ENCODE measurements at regions not wholly inside any gene's neighbourhood (a gene's known extent, or its start where the extent isn't known, plus 50 kb on each side); places are given as distances from the start of the nearest gene placed in this dataset.

DNA sequence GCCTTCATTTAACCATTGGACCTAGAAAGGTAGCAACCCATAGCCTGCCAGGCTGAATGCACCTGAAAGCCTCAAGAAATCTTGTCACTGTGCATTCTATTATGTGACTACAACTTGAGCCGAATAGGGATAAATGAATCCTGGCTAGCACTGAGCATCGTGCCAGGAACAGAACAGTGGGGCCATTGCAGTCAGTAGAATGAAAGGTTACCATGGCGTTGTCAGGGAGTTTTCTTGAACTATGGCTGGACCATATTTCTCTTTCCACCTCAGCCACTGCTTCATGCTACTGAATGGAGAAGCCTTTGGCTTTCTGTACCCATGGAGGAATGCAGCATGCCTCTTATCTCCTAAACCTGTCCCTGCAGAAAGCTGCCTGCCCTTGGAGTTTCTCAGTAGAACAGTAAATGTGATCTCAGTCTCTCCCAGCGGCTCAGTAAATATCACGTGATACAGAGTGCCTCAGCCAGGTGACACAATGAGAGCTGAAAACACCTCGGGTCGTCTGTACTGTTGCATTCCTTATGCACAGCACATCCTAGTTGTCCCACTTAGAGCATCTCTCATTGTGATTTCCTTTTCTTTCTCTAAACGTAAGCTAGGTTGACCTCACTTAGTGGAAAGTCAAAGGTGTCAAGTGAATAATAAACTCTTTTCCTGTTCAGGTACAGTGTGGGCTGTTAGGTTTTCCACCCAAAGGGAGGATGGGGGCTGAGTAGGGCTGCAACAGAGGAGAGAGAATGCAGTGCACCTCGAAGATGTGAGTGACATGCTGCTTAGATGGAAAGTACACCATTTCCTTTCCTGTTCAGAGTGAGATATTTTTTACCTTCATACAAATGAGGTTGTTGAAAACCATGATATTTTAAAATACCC is 115.3 kb downstream of the MACIR start:
- H3K9ac ChIP-seq (ENCODE audit: low read length): no peak overlapping the region
- no peak overlapping the region for H3K27ac ChIP-seq (ENCODE audit: low read length, poor library complexity, severe bottlenecking)
- no peak overlapping the region for H3K14ac ChIP-seq (ENCODE audit: low read length in 2 of 2)
- H3K23ac ChIP-seq (ENCODE audit: low read length in 2 of 2): no peak overlapping the region
- peaks cover 2% of the 10 kb centered on the region for H3K4me1 ChIP-seq (ENCODE audit: control insufficient read depth, insufficient read depth, low read depth, low read length)
- no peak overlapping the region for H4K91ac ChIP-seq (ENCODE audit: low read length)
- H2BK5ac ChIP-seq (ENCODE audit: low read depth, low read length, poor library complexity, severe bottlenecking): no peak overlapping the region
- H2BK15ac ChIP-seq (ENCODE audit: low read depth, poor library complexity, severe bottlenecking): no peak overlapping the region
- 87% methylated on average over 9 of the region's 9 CpGs for WGBS
- no peak overlapping the region for H2AK5ac ChIP-seq (ENCODE audit: low read length, severe bottlenecking)
- H2AFZ ChIP-seq (ENCODE audit: low read depth, low read length): no peak overlapping the region
- H3K27me3 ChIP-seq (ENCODE audit: control insufficient read depth in 1 of 2, insufficient read depth in 1 of 2, low read length in 2 of 2): peaks cover 4 to 5% of the 10 kb centered on the region in 2 experiments
- H3K36me3 ChIP-seq (ENCODE audit: control insufficient read depth in 1 of 2, insufficient read depth in 2 of 2, low read depth in 1 of 2, low read length in 2 of 2): no peaks in the 10 kb centered on the region
- no peak for DNase-seq
- H3K79me1 ChIP-seq (replicated peaks; ENCODE audit: low read length, poor library complexity, severe bottlenecking): no peaks in the 10 kb centered on the region
- no peaks in the 10 kb centered on the region for H3K9me3 ChIP-seq (ENCODE audit: control insufficient read depth, low read length)
- H2BK120ac ChIP-seq (ENCODE audit: low read depth, low read length): no peak overlapping the region
- no peak overlapping the region for H3K4me3 ChIP-seq (ENCODE audit: insufficient read depth in 1 of 2, low read depth in 1 of 2, low read length in 2 of 2)
- H3K18ac ChIP-seq (ENCODE audit: low read depth in 1 of 2, low read length in 2 of 2): no peak overlapping the region
- no peak overlapping the region for H4K8ac ChIP-seq (ENCODE audit: low read length)
- peak overlapping the region in 1 of 2 experiments; percentile 69 for H2BK12ac ChIP-seq (ENCODE audit: low read length in 2 of 2)
- H3K4me2 ChIP-seq (ENCODE audit: low read length, poor library complexity, severe bottlenecking): no peak overlapping the region
- H3K4ac ChIP-seq (ENCODE audit: low read depth in 1 of 2, low read length in 2 of 2): no peak overlapping the region

DNA sequence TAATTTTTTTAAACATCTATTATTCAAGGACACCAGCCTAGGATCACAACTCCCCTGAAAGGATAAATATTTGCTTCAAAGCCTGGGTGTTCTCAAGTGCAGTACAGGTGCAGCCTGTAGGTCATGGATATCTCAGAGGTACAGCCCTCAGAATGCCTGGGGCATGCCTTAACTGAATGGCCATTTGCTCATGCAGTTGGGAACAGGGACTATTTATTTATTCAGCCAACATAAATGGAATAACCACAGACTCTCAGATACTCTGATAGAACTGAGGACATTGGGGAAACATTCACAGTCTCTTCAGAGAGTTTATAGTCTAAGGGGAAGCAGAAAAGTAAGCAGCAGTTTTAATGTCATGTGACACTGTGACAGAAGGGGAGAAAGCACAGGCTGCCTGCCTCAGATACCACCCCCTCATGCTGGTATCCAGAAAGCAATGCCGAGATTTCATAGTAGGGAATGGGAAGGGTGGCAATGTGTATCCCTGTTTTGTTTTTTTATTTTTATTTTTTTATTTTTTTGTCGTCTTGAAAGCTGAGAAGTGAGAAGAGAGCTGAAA is 112.6 kb downstream of the MACIR start:
- no peak overlapping the region for H2BK15ac ChIP-seq (ENCODE audit: low read depth, poor library complexity, severe bottlenecking)
- no peak overlapping the region for H4K91ac ChIP-seq (ENCODE audit: low read length)
- H3K27ac ChIP-seq (ENCODE audit: low read length, poor library complexity, severe bottlenecking): no peak overlapping the region
- H3K4me2 ChIP-seq (ENCODE audit: low read length, poor library complexity, severe bottlenecking): no peak overlapping the region
- H3K9me3 ChIP-seq (ENCODE audit: control insufficient read depth, low read length): no peaks in the 10 kb centered on the region
- H3K9ac ChIP-seq (ENCODE audit: low read length): no peak overlapping the region
- no peaks in the 10 kb centered on the region for H3K79me1 ChIP-seq (replicated peaks; ENCODE audit: low read length, poor library complexity, severe bottlenecking)
- H2AK5ac ChIP-seq (ENCODE audit: low read length, severe bottlenecking): no peak overlapping the region
- peak; percentile 30 for DNase-seq
- H2BK12ac ChIP-seq (ENCODE audit: low read length in 2 of 2): no peak overlapping the region
- no peaks in the 10 kb centered on the region for H3K36me3 ChIP-seq (ENCODE audit: control insufficient read depth in 1 of 2, insufficient read depth in 2 of 2, low read depth in 1 of 2, low read length in 2 of 2)
- H3K14ac ChIP-seq (ENCODE audit: low read length in 2 of 2): no peak overlapping the region
- no peak overlapping the region for H2BK120ac ChIP-seq (ENCODE audit: low read depth, low read length)
- no peak overlapping the region for H3K4ac ChIP-seq (ENCODE audit: low read depth in 1 of 2, low read length in 2 of 2)
- 81% methylated on average over 2 of the region's 2 CpGs for WGBS
- no peak overlapping the region for H3K18ac ChIP-seq (ENCODE audit: low read depth in 1 of 2, low read length in 2 of 2)
- H3K27me3 ChIP-seq (ENCODE audit: control insufficient read depth in 1 of 2, insufficient read depth in 1 of 2, low read length in 2 of 2): peaks cover 4 to 5% of the 10 kb centered on the region in 2 experiments
- peaks cover 2% of the 10 kb centered on the region for H3K4me1 ChIP-seq (ENCODE audit: control insufficient read depth, insufficient read depth, low read depth, low read length)
- H3K23ac ChIP-seq (ENCODE audit: low read length in 2 of 2): no peak overlapping the region
- H3K4me3 ChIP-seq (ENCODE audit: insufficient read depth in 1 of 2, low read depth in 1 of 2, low read length in 2 of 2): no peak overlapping the region
- H2AFZ ChIP-seq (ENCODE audit: low read depth, low read length): no peak overlapping the region
- no peak overlapping the region for H2BK5ac ChIP-seq (ENCODE audit: low read depth, low read length, poor library complexity, severe bottlenecking)
- H4K8ac ChIP-seq (ENCODE audit: low read length): no peak overlapping the region

DNA sequence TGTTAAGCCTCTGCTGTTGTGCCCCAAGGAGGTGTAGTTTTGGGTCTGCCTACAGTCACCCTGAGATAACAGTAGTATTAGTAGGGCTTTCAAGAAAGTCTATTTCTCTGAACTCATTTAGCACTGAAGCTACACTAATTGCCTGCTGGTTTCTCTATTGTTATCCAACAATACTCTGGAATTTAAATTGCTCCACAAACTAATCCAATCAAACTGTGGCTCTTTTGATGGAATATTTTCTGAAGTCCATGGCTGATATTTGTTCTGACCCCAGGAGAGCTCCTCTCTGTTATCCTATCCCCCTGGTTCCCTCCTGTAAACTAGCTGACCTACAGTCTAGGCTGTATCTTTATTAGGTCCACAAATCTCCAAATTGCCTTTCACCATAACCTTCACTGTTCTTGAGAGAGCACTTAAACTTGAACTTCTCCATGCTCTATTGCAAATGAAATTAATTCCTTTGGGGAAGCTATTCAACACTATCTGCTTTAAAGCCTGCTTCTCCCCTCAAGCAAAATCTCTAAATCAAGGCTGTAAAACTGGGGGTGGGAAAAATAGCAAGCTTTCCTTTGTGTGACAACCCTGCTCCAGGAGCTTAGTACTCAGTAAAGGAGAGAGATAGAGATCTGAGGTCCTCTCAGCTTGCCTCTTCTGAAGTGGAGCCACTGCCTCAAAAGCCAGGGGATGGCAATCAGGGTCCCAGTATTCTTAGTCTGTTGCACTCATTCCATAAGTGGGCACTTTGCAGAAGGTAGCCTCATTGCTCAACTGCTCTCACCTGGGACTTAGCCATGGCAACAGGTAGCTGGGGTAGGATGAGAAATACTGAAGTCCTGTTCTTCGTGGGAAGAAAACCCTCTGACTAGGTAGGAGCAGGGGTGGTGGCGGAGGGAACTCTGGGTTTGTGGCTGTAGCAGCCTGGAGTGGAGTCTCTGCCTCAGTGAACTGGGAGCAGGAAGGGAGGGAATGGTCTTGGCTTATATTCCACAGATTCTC is 110.9 kb downstream of the MACIR start:
- no peak overlapping the region for H4K91ac ChIP-seq (ENCODE audit: low read length)
- no peak for DNase-seq
- peak overlapping the region; percentile 12 for H2BK15ac ChIP-seq (ENCODE audit: low read depth, poor library complexity, severe bottlenecking)
- H3K4me3 ChIP-seq (ENCODE audit: insufficient read depth in 1 of 2, low read depth in 1 of 2, low read length in 2 of 2): no peak overlapping the region
- H2BK12ac ChIP-seq (ENCODE audit: low read length in 2 of 2): no peak overlapping the region
- 86% methylated on average over 2 of the region's 2 CpGs for WGBS
- H3K27ac ChIP-seq (ENCODE audit: low read length, poor library complexity, severe bottlenecking): no peak overlapping the region
- H3K9ac ChIP-seq (ENCODE audit: low read length): no peak overlapping the region
- H2AK5ac ChIP-seq (ENCODE audit: low read length, severe bottlenecking): no peak overlapping the region
- H3K9me3 ChIP-seq (ENCODE audit: control insufficient read depth, low read length): no peaks in the 10 kb centered on the region
- H3K4ac ChIP-seq (ENCODE audit: low read depth in 1 of 2, low read length in 2 of 2): no peak overlapping the region
- no peak overlapping the region for H2AFZ ChIP-seq (ENCODE audit: low read depth, low read length)
- no peak overlapping the region for H3K14ac ChIP-seq (ENCODE audit: low read length in 2 of 2)
- no peak overlapping the region for H3K18ac ChIP-seq (ENCODE audit: low read depth in 1 of 2, low read length in 2 of 2)
- no peaks in the 10 kb centered on the region for H3K79me1 ChIP-seq (replicated peaks; ENCODE audit: low read length, poor library complexity, severe bottlenecking)
- H3K27me3 ChIP-seq (ENCODE audit: control insufficient read depth in 1 of 2, insufficient read depth in 1 of 2, low read length in 2 of 2): peaks cover 4 to 5% of the 10 kb centered on the region in 2 experiments
- no peak overlapping the region for H3K23ac ChIP-seq (ENCODE audit: low read length in 2 of 2)
- no peaks in the 10 kb centered on the region for H3K36me3 ChIP-seq (ENCODE audit: control insufficient read depth in 1 of 2, insufficient read depth in 2 of 2, low read depth in 1 of 2, low read length in 2 of 2)
- no peak overlapping the region for H2BK120ac ChIP-seq (ENCODE audit: low read depth, low read length)
- no peaks in the 10 kb centered on the region for H3K4me1 ChIP-seq (ENCODE audit: control insufficient read depth, insufficient read depth, low read depth, low read length)
- H4K8ac ChIP-seq (ENCODE audit: low read length): no peak overlapping the region
- no peak overlapping the region for H2BK5ac ChIP-seq (ENCODE audit: low read depth, low read length, poor library complexity, severe bottlenecking)
- H3K4me2 ChIP-seq (ENCODE audit: low read length, poor library complexity, severe bottlenecking): no peak overlapping the region
